Fibroblast of the conjunctiva (primary cell): ENCODE measurements at regions not wholly inside any gene's neighbourhood (a gene's known extent, or its start where the extent isn't known, plus 50 kb on each side); places are given as distances from the start of the nearest gene placed in this dataset.
"Not testable (repeated sequence)": the region's sequence is repeated elsewhere in the genome, so short reads cannot be mapped to it uniquely, and the experiment has no call there.

Experiments
- DNase-seq: peaks from one replicate; pipeline ENCODE4 v3.0.0-alpha.2; 2010; ENCODE audit warnings: low read depth

GRCh38 chr2:143850084-143850483, 669.8 kb downstream of the ZEB2 start:
- DNase-seq: no peak

- DNase-seq: no peak
Measured at GRCh38 chr2:143847257-143847656, 672.7 kb downstream of the ZEB2 start.

GRCh38 chr2:143844986-143845385, 674.9 kb downstream of the ZEB2 start:
- no peak for DNase-seq

- DNase-seq: no peak
Measured at GRCh38 chr2:143843686-143844085, 676.2 kb downstream of the ZEB2 start.

- DNase-seq: no peak
Measured at GRCh38 chr2:143842836-143843235, 677.1 kb downstream of the ZEB2 start.

DNA sequence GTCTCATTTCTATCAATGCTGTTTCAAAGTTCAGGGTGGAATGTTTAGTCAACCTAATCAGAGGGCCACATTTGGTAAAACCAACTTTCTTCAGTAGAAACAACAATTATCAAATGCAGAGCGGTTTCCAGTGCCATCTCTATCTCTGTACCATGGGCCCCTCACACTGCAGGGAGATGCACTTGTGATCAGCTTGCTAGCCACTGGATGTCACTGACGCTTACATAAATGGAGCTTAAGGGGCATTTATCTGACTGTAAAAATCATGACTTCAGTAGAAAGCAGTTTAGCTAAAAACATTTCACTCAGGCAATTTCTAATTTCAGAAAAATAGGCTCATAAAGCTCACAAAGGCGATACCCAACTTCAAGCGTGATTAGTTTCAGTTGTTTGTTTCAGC, 678.0 kb downstream of the ZEB2 start:
- DNase-seq: peak; percentile 16

DNA sequence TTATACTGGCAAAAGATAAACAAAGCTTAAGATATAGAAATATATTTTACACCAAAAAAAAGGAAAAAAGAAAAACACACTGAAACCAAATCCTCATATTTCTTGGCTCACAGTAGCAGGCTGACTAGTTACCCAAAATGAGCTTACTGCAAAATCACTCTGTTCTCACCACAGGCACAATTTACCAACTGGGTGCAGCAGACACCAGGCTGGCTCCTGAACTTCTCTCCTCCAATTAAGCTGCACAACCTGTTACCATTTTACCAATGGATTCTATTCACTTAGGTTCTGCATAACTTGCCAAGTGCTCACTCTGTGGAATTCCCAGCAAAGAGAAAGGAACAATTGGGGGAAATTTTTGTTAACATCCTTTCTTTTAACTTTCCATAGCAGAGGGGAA, 679.3 kb downstream of the ZEB2 start:
- no peak for DNase-seq

DNA sequence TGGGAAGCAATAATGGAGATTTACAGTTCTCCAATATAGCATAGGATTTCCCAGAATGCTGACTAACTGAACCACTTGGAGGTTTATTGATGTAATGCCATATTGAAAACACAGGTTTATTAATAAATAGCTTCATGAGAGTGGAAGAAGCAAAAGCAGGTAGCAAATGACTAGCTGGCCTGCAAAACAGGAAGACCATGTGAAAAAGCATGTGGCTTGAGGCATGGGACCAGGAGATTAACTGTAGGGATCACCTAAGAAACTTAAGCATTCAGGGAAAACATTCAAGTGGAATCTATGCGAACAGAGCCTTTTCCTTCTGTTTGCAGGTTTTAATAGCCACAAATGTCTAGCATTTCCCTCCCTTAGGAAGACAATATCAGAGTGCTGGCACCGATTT, 679.7 kb downstream of the ZEB2 start:
- no peak for DNase-seq

DNA sequence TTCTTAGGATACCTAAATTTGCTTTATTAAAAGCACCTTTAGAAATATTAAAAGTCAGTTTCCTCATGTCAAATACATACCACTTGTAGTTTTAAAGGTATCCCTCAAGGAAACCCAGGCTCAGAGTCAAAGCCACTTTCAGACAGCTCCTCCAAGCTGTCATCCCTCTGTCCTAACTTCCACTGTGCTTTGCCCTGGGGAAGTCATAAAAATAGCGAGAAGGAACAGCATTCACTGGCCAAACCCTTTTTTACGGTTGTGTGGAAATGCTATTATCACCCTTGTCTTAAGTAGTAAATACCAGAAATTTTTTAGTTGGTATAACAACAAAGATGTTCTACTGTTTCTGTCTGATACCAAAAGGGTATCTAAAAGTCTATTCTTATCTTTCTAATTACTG, 680.5 kb downstream of the ZEB2 start:
- DNase-seq: no peak

DNA sequence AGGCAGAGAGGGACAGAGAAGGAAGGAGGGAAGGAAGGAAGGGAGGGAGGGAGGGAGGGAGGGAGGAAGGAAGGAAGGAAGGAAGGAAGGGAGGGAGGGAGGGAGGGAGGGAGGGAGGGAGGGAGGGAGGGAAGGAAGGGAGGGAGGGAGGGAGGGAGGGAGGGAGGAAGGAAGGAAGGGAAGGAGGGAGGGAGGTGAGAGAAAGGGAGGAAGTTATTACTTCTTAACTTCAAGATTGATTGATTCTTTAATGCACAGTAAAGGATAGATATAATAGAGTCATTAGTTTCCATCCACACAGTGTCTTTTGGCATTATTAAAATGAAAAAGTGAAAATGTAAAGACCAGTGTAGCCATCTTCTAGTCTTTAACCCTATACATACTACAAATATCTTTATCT, 682.9 kb downstream of the ZEB2 start:
- not testable (repeated sequence) for DNase-seq

- no peak for DNase-seq
Measured at GRCh38 chr2:143835481-143835880, 684.4 kb downstream of the ZEB2 start.

DNA sequence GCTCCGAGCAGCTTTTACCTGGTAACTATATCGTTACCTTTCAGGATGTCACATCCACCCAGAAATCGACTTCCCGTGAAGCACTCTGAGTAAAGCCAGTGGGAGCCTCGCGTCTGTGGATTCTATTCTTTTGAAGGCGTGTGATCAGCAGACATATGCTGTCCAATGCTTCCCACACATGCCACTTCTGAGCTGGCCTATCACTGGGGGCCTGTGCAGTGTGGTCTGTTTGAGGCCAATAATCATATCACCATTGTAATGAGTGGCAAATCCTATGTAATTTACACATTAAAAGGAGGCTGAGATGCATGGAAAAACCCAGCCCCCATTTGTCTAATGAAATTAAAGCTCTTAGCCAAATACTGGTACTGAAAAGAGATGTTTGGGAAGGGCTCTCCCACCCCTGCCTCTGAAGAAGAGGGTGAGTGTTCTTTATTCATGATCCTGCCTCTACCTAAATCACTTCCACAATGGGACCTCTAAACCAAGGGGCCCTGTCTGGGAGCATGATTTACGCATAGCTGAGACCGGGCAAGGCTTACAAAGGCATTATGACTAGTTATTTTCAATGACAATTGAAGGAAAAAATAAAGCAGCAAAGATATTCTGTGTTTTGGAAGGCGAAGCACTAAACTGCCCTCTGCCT, 686.8 kb downstream of the ZEB2 start:
- DNase-seq: no peak

DNA sequence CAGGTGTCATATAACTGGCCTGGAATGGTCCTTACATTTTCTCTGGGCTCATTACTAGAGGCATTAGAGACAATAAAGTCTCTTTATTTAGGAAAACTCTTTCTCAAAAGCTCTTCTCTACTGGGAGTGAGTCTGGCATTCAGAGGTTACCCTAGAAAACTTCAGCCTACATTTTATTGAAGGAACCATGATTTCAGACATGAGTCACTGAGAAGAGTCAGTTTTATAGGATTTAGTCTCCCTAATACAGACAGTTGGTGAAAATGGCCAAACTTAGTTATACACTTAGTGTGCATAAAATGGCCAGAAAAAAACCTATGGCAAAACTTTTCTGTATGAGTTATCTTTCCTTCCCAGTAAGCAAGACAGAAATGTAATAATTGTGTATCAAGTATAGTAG, 689.4 kb downstream of the ZEB2 start:
- no peak for DNase-seq

DNA sequence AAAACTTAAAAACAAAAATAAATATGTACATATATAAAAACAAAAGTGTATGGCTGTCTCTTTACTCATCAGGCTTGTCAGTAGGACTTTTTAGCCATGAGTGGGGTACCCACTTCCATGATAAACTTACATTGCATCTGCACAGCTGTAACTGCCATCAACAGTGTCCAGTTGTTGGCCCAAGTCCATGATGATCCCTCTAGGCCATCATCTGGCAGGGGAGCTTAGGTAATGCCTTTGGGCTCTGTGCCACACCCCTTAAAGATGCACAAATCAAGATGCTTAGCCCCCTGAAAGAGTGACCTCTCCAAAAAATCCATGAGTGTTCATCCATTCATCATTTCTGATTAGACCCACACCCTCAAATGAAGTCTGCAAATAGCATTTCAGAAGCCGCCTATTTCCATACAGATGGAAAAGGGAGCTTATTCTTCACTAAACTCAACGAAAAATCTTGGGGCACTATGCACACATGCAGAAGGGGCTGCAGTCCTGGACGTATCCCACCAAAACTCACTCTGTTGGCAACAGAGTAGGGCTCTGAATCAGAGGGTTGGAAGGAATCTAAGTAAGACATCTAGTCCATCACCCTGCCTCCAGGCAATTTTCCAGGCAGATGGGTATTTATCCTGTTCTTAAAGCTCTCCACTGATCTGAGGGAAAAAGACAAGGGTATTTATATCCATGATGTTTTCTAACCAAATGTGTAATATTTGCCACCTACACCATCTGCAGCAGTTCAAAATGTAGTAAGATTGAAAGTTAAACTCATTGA, 691.0 kb downstream of the ZEB2 start:
- DNase-seq: no peak

DNA sequence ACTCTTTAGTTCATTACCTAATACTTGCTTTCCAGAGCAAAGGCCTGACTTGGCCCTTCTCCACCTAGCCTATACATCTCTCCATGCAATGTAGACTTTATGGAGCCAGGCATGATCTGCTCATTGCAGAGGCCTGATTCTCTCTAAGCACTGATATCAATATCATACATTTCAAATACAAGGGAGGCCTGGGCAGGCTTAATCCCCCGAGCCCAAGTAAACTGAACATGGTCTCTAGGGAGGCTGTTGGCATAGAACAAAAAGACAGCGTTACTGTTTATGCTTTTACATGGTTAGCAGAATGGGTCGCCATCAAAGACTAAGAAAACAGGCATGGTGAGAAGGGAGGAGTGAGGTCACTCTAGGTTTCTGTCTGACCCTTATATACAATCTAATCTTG, 695.1 kb downstream of the ZEB2 start:
- no peak for DNase-seq

DNA sequence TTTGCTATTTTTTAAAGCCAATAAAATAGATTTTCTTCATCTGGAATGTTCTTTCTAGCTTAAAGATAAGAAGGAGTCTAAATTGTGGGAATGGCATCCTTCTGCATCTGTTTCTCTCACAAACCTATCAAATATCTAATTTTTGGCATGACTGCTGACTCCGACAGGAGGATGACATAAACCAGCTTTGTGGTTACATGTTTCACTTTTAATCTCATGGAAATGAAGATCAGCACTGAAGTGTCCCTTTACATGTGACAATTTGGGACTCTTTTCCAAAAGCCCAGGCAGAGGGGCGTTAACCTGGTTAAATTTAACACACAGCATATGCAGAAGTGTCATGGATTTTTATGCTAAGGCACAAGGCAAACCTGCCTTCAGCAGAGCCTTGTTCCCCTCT, 694.7 kb downstream of the ARHGAP15 start:
- no peak for DNase-seq

DNA sequence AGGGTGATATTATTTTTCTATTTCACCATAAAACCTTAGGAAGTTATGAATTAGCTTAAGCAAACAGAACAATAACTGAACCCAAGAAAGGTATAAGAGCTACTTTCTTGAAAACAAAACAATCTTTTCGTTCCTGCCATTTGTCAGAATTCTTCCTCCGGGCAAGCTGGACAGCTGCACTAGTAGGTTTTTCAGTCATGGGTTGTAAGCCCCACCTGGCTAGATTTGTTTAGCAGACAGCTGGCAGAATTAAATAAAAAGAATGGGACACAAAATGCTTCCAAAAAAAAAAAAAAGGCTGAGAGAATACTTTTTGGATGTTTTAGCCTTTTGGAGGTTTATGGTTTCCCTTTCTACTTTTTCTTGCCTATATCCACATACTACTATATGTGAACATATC, 694.1 kb downstream of the ARHGAP15 start:
- DNase-seq: no peak

DNA sequence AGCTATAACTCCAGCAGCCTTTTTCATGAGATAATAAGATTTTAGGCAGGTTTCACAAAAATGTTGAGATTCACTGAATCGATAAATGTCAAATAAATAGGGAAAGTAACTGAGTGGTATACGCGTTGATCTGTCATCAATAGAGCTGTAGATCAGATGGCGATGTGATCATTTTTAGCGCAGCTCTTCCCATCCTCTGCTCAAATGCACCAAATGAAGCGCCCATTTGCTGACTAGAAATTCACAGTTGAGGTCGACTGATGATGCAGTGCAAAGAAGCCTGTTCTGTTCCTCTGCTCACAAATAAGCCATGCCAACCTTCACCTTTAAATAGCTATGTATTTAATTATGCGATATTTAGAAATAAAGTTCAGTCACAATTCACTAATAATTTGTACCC, 693.5 kb downstream of the ARHGAP15 start:
- no peak for DNase-seq

- DNase-seq: no peak
Measured at GRCh38 chr2:143819764-143820163, 690.5 kb downstream of the ARHGAP15 start.

GRCh38 chr2:143819190-143819735, 690.0 kb downstream of the ARHGAP15 start:
- DNase-seq: peak; percentile 13
